SKM-1 treated with dmso at 0.1 percent for 144 hours (cell line): ENCODE measurements at regions not wholly inside any gene's neighbourhood (a gene's known extent, or its start where the extent isn't known, plus 50 kb on each side); places are given as distances from the start of the nearest gene placed in this dataset.

Source experiments
- DNase-seq: peaks from one replicate; lab custom pipeline; 2025; ENCODE audit not compliant: unreplicated experiment; lab: John Stamatoyannopoulos, UW

DNA sequence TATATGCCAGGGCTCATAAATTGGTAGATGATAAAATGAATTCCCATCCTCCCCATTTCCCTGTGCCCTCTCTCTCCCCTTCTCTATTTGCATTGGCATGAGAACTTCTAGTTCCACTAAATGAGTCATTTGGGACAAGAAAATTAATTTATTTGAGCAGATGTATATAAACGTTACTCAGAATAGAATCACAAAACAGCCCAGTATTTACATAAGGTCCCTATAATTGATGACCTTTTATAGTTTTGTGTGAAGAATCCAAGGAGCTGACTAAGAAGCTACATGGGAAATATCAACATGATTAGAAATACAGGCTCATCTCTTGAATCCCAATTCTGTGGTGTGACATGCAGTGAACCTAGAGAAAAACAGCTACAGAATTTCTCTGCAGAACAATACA lies 617.7 kb upstream of the NR2F2 start:
- no peak for DNase-seq

DNA sequence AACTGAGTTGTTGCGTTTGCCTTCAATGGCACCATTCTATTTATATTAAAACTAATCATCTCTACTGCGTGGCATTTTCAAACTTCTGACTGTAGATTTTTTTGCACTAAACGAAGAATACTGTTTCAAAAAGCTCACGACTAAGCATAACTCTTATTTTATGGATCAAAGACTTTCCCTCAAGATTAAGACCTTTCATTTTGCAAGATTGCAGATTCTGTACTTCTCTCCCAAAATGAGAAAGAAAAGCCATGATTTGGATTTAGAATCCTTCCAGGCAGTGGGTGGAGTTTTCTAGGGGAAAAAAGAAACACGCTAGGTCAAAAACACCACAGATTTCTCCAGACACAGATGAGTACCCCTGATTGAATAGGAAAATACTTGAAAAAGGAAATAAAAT lies 617.2 kb upstream of the NR2F2 start:
- DNase-seq = no peak

DNA sequence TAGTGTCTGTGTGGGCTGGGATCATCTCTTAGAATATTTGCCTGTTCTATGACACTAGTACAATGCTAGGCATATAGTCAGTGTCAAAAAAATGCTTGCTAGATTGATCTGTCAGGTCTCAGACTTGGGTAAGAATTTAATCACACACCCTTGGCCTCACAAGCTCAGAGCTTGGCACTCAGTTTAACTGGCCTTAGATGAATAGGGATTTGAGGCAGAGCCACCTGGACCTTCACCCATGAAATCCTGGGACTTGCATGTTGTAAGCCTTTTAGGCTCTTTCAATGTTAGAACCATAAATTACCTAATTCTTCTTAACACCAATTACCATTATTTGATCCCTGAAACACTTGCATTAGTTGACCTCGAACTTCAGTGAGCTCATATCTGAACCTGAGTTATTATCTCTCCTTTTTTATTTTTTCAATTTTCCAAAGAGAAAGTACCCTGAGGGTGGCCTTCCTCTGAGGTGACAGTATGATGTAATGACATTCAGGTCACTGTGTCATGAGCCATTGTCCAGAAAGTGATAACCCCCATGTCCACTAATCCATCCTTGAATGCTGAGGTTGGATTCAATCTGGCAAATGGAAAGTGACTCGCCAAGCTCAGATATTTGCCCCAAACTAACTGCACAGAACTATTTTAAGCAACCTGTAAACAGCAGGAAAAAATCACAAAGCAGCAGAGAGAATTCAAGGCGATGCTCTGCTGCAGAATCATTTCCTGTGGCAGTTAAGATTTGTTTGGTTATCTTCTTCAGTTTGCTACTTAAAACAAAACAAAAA lies 615.2 kb upstream of the NR2F2 start:
- DNase-seq = no peak

DNA sequence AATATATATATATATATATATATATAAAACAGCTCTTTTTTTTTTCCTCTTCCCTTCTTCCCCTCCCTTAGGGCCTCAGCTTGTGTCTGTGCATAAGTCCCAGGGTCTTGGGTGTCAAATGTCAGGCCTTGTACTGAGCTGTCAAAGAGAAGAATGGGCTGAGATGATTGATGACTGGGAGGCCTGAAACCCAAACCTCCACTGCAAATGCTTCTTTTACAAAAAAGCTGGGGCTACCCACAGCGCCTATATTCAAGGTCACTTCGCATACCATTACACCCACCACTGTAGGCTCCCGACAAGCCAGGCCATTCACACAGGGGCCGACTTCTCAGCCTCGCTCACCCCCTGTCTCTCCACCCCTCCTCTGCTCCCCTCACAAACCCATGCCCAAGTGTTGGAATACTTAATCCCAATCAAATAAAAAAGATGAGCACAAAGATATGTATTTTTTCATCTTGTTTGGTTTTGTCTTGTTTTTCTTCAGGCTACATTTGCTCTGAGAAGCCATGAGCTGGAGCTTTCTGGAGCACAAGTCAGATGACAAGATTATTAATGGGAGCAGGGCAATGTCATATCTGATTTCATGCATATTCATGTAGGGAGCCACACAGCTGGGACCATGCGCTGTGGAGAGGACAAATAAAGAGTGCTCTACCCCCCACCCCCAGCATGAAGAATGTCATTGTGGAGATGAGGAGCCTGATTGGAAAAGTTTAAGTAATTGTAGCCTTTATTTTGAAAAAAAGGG lies 614.4 kb upstream of the NR2F2 start:
- no peak for DNase-seq

DNA sequence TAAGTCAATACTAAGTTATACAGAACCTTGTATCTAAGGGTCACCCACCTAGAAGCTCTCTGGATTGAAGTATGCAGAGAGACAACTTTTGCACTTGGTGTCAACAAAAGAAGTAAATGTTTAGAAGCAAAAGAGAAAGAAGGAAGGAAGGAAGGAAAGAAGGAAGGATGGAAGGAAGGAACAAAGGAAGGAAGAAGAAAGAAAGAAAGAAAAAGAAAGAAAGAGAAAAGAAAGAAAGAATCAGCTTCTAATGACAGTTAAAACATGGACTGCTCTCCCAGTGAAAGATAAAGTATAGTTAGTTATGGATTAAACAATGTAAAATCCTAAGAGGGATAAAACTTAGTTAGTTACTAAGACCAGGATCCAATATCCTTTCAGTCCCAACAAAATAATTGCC lies 613.8 kb upstream of the NR2F2 start:
- no peak for DNase-seq

DNA sequence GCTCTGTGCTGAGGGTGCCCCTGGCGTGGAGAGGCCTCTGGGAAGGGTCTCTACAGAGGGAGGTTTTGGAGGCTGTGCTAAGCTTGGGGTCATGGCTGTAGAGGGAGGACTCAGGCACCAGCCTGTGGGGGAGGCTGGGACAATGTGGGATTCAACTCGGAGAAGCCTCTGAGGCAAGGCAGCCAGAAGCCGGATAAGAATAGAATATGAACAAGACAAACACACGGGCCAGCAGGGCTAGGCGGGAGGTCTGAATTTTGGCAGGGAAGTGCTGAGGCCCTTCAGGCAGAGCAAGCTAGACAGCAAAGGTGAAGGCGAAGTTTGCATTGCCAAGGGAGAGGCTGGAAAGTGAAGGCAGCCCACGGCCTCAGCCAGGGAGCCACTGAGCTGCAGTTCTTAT lies 612.1 kb upstream of the NR2F2 start:
- DNase-seq = no peak

DNA sequence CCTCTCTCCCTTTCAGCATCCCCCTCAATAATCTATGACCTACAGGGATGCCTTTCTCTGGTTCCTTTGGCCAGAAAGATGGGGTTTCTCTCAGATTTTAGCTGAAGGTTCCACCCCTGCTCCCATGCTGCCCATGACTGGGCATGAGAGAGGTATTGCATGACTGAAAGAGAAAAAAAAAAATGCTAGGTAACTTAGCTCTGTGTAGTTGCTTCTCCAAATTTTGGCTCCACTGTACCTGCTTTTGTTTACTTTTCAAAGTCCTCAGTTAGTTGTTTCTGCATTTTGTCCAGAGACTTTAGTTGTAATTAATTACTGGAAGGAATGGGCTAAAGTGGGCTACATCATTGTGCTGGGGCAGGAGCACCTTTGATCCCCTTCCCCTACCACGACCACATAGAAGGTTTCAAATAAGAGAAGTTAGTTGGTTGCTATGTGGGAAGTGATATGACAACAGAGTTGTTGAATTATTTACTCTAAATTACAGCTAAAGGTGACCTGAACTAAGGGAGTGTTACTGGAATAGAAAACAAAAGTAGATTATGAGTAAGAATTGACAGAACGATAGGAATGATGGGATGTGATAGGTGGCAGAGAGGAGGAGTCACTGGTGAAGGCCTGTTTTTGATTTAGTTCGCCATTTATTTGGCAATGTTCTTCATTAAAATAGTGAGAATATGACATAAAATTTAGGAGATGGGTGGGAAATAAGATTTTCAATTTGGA lies 605.4 kb upstream of the NR2F2 start:
- DNase-seq = no peak

DNA sequence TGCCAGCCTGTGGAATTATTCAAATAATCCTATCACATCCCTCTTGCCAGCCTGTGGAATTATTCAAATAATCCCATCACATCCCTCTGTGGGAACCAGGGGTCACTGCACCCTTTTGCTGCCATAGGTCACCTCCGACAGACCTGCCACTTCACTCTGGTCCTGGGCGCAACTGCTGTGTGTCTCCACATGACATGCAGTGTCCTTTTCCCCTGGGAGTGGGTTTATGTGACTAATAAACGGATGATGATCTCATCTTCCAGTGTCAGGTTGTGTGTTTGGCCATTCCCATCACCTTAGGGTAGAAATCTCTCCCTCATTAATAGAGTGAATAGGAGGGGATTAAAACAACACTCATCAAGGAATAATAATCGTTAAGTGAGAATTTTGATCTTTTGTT lies 603.6 kb upstream of the NR2F2 start:
- no peak for DNase-seq

DNA sequence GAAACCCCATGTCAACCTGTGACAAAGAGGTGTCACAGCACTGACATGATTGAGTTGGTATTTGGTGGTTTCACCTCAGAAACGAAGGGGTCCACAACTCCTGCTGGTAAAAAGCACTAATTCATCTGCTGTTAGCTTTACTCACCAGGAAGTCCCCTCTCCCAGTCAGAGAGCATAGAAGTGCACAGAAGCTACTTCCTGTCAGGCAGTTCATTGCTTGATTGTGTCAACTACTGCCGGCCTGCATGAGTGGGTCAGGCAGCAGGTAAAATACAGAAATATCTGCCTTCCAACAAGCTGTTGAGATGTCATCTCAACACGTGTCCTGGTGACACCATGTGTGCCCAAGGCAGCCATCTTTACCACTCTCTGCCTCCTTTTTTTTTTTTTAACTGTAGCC lies 596.6 kb upstream of the NR2F2 start:
- DNase-seq = no peak

DNA sequence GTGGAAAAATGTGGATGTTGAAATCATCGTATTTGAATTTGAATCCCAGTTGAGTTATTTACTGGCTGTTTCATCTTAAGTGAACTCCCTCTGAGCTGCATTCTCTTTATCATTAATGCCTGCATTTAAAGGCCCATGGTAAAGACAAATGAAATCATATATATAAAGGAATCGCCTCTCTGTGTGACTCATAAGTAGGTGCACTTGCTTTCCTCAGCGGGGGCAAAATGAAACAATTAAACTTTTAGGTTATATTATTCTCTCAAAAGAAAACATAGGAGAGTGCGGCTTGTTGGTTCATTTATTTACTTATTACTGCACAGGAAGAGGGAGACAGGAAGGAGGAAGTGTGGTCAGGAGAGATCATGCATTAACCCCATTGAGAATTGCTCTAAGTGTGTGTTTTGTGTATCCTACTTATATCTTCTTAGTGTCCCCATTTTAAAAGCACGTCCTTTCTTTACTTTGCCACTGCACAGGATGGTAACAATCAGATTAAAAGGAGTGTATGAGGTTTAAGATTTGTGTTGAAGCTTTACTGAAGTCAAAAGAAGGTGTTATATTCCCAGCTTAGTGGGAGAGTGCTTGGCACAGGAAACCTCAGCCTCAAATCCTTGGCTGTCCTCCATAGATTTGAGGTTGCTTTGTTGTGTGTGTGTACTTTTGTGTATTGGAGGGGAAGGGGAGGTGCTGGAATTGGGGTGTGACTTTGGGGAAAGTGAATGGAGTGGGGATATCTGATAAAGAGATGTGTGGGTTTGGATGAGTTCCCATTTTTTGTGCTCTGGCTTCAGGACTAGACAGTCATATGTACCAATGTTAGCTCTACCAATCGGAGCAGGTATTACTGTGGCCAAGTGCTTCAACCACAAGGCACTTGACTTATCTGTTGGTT lies 595.8 kb upstream of the NR2F2 start:
- DNase-seq = no peak

DNA sequence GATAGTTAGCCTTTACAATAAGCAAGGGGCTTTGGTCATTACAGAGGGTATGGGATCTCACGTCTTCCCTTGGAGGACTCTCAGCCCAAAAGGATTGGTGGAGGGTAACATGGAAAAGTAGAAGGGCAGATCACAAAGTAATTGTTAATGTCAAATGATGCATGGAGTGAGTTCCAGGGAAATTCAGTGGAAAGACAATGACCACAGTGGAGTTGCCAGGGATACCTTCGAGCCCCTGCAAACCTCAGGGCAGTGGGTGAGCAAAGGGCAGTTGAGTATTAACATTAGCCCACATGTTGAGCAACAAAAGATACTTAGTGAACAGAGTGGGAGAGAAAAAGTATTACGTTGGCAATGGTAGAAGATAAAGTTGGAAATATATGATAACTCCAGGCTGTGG lies 593.4 kb upstream of the NR2F2 start:
- no peak for DNase-seq

DNA sequence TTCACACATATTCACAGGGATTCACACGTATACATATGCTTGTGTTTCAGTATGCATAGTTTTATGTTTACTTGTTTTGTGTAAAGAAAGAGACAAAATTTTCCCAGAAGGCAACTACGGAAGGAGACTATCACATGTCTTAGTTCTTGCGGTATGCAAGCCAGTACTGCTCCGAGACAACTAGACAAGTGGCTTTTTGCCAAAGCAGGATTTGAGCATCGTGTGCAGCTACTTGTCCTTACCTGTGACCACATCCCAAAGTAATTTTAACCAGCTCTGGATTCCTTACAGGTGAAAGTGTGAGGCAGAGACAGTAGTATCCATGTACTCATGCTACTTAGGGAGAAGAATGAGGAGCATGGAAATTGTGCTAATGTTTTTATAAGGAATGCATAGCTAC lies 591.4 kb upstream of the NR2F2 start:
- no peak for DNase-seq

DNA sequence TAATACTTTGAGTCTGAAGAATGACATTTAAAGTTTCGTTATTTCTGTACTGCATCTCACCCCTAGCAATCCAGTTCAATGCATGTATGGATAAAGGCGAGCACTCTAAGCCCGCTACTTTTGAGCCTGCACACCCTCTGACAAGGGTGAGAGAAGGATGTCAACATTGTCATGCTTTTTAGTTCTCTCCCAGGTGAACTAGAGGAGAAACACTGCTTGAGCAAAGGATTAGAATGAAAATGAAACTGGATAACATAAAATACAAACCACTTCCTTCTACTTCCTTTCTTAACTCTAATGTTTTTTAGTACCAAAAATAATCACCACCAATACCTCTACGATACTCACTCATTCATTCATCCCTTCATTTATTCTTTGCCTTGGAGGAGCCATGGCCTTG lies 588.7 kb upstream of the NR2F2 start:
- DNase-seq = no peak

DNA sequence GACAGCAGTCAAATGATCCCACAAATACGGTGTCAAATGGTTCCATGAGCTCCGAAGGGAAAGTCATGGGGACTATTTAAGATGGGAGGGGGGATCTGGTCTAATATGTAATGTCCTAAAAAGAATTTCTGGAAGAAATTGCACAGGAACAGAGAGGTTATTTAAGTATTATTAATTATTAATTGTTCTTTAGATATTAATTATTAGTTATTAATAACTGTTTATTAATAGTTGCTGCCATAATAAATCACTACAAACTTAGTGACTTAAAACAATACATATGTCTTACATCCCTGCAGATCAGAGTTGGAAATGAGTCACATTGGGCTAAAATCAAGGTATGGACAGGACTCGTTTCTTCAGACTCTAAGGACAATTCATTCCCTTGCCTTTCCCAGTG lies 588.2 kb upstream of the NR2F2 start:
- DNase-seq = no peak

DNA sequence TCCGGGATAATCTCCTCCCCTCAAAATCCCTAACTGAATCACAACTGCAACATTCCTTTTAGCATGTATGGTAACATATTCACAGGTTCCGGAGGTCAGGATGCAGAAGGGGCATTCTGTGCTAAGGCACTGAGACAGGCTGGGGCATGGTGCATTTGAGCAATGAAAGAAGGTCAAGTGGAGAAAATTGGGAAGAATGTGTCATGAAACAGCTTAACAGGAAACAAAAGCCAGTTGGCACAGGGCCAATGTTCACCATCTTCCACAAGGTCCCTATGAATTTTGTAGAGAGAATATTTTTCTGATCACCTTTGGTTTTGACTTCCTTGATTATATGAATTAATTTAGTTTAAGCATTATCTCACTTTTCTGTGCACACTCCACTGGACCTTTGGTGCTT lies 587.7 kb upstream of the NR2F2 start:
- DNase-seq = no peak

DNA sequence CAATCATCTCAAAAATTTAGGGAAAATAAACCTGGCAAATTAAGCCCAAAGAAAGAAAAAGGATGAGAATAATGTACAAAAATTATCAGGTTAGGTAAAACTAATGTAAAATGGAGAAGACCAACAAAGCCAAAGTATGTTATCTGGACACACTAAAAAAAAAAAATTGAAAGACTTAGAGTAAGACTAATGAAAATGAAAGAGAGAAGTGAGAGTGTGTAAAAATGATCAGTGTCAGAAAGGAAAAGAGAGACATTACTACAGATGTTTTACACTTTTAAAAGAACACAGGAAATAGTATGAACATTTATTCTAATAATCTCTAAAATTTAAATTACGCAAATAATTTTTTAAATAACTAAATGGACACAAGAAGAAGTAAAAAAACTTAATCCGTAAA lies 573.3 kb upstream of the NR2F2 start:
- DNase-seq = no peak

DNA sequence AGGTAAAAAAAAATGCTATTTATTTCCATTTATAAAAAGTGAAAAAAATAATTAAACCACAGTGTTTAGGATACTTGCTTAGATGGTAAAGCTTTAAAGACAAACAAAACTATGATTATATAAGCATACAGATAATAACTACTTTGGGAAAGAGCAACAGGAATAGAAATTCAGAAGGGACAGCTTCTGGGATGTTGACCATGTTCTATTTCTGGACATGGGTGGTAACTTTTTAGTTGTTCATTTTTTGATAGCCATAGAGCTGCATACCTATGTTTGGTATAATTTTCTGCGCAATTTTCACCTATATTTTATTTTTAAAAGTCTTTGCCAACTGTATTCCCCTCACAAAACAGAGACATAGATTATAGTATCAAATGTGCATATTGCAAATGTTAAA lies 572.0 kb upstream of the NR2F2 start:
- DNase-seq = no peak

DNA sequence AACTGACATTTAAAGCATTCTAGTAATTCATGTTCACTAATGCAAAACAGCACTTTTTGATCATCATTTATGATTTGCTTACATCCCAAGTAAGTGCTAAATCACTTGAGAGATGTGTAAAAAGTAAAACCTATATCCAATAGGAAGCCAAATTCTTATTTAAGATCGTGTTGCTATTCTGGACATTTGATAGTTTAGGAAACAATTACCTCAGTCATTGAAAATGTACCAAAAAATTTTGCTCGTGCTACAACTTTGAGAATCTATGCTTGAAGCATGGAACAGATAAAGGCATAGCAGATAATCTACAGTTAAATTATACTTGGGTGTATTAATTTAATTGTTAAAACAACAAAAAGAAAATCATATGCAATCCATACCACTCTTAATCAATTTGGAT lies 571.6 kb upstream of the NR2F2 start:
- no peak for DNase-seq

DNA sequence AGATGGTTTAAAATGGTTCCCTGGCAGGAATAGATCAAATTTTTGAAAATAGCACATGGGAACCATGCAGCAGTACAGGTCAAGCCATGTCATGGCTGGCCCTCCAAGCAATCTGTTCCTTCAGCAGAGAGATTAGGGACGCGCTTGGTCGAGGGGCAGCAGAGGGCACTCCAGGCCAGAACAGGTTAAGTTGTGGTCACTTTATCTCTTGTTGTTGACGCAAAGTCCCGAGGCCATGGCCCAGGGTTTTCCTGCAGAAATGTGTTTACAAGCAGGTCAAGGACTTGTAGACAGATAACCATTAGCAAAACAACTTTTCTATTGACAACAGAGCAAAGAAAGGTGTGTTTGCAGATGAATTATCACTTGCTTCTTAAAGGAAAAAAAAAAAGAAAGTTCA lies 570.0 kb upstream of the NR2F2 start:
- no peak for DNase-seq

DNA sequence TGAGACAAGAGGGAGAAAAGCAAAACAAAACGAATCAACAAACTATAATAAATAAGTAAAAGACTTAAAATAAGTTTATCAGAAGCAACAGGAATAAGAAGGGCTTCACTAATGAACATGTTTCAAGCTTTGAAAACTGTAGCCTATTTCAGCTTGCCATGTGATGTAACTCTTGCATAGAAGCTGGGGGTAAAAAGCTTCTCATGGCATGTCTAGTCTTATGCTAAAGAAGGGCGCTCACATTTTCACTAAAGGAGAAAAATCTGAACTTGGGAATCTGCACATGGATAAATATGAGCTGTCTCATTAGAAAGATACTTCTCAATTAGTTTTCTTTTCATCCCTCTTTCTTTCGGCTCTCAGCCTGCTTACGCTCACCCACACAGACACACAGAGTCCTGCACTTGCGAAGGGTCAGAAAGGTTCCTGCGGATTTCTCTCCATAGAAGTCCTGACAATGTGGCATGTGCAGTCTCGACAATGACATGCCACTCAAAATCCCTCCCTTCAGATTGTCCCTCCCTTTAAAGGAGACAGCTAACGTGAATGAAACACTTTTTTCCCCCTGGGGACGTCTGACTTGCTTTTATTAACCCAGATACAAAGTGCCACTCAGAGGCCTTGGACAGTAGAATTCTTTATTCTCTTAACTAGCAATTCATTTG lies 568.9 kb upstream of the NR2F2 start:
- DNase-seq = no peak

DNA sequence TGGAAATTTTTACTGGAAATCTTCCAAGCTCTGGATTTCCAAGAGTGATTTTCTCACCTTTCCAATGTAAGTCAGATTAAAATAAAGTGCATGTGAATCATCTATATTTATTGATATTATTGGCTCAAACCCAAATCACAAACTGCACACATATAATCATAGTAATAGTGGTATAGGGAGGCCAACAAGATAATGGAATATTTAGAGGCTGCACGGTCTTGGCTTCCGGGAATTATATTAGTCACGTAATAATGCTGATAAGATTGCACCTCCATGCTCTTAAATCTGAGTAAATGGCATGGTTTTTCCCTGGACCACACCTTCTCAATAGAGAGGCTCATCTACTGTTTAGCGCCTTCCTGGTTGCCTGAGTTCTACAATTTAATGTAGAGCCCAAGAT lies 567.1 kb upstream of the NR2F2 start:
- no peak for DNase-seq
